H1 (cell line): ENCODE measurements at regions not wholly inside any gene's neighbourhood (a gene's known extent, or its start where the extent isn't known, plus 50 kb on each side); places are given as distances from the start of the nearest gene placed in this dataset.

Experiments
- EP300 ChIP-seq, 2 experiments: IDR thresholded peaks; 1 replicate in 1 of 2; 2 replicates in 1 of 2; pipeline ENCODE4 v1.6.1; 2011 to 2012; ENCODE audit warnings: low read depth in 2 of 2, low read length in 2 of 2, mild to moderate bottlenecking in 2 of 2, borderline replicate concordance in 1 of 2, inconsistent platforms in 1 of 2, moderate library complexity in 1 of 2
- FOSL1 ChIP-seq: IDR thresholded peaks from 2 replicates; pipeline ENCODE4 v1.6.1; 2011; ENCODE audit warnings: mild to moderate bottlenecking, low read depth, low read length, moderate library complexity; ENCODE audit not compliant: insufficient read depth
- TF ChIP-seq, protein P1 (sequence below): IDR thresholded peaks from 2 replicates; pipeline ENCODE4 v1.6.1; 2011; ENCODE audit warnings: low read depth, mild to moderate bottlenecking, low read length; ENCODE audit not compliant: insufficient read depth

DNA sequence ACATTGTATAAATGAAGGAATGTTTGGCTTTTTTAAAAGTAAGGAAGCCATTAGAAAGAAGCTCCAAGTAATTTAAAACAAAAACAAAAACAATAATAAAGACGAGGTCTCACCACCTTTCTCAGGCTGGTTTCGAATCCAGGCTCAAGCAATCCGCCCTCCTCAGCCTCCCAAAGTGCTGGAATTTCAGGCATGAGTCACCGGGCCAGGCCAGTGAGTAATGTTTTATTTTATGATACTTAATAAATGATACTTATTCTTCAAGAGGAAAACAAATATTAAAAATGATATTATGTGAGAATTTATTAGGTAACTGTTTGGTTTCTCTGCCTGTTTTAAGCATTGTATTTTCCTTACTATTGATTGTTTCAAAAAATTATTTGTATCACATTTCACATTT is 201.4 kb upstream of the BRINP3 start (continued):
- no peak for TF ChIP-seq FOSL1
- no peak for TF ChIP-seq EP300 (IDR thresholded peaks at IDR 0.05; ENCODE audit: borderline replicate concordance in 1 of 2, low read depth in 2 of 2, low read length in 2 of 2)
- TF ChIP-seq, protein P1, sequence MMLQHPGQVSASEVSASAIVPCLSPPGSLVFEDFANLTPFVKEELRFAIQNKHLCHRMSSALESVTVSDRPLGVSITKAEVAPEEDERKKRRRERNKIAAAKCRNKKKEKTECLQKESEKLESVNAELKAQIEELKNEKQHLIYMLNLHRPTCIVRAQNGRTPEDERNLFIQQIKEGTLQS, result no peak
